ENCODE measurements at regions not wholly inside any gene's neighbourhood (a gene's known extent, or its start where the extent isn't known, plus 50 kb on each side); places are given as distances from the start of the nearest gene placed in this dataset.
A peak's percentile ranks its signal among the peaks of the same experiment; 100 is the strongest.
"Not testable (repeated sequence)": the region's sequence is repeated elsewhere in the genome, so short reads cannot be mapped to it uniquely, and the experiment has no call there.

GRCh38 chr2:871926-872680, 78.5 kb upstream of the SNTG2 start:
- Mint-ChIP-seq H3K4me1 (peaks cover 10% of the 10 kb centered on the region), H3K27me3 (peaks cover 19% of the 10 kb centered on the region), H3K4me3 (no peak overlapping the region), H3K27ac (no peak overlapping the region), H3K36me3 (ENCODE audit: low read depth) (no peaks in the 10 kb centered on the region)
- no peak for ATAC-seq
- no peak for DNase-seq
- no peaks in the 10 kb centered on the region for H3K9me3 ChIP-seq (ENCODE audit: control insufficient read depth, low read length, poor library complexity, severe bottlenecking)

- Mint-ChIP-seq H3K36me3 (ENCODE audit: low read depth) (no peaks in the 10 kb centered on the region), H3K27me3 (peaks cover 27% of the 10 kb centered on the region), H3K27ac (peak overlapping the region; percentile 77), H3K4me3 (peak overlapping the region; percentile 41), H3K4me1 (peaks cover 17% of the 10 kb centered on the region)
- no peaks in the 10 kb centered on the region for H3K9me3 ChIP-seq (ENCODE audit: control insufficient read depth, low read length, poor library complexity, severe bottlenecking)
- ATAC-seq (no peak), DNase-seq (no peak)
Observed at GRCh38 chr2:871175-871727, 79.4 kb upstream of the SNTG2 start.

- Mint-ChIP-seq H3K27me3 (peaks cover 30% of the 10 kb centered on the region), H3K4me3 (peak overlapping the region; percentile 76), H3K36me3 (ENCODE audit: low read depth) (no peaks in the 10 kb centered on the region), H3K4me1 (peaks cover 19% of the 10 kb centered on the region), H3K27ac (peak overlapping the region; percentile 77)
- ATAC-seq (no peak), DNase-seq (no peak)
- no peaks in the 10 kb centered on the region for H3K9me3 ChIP-seq (ENCODE audit: control insufficient read depth, low read length, poor library complexity, severe bottlenecking)
Observed at GRCh38 chr2:870426-870825, 80.2 kb upstream of the SNTG2 start.

GRCh38 chr2:869894-870293, 80.8 kb upstream of the SNTG2 start:
- H3K4me1 Mint-ChIP-seq, result peaks cover 19% of the 10 kb centered on the region
- peaks cover 30% of the 10 kb centered on the region for H3K27me3 Mint-ChIP-seq
- H3K9me3 ChIP-seq (ENCODE audit: control insufficient read depth, low read length, poor library complexity, severe bottlenecking), result no peaks in the 10 kb centered on the region
- no peaks in the 10 kb centered on the region for H3K36me3 Mint-ChIP-seq (ENCODE audit: low read depth)
- DNase-seq (no peak), ATAC-seq (no peak)
- peak overlapping the region; percentile 76 for H3K4me3 Mint-ChIP-seq
- H3K27ac Mint-ChIP-seq, result peak overlapping the region; percentile 76

- no peaks in the 10 kb centered on the region for H3K36me3 Mint-ChIP-seq (ENCODE audit: low read depth)
- peak overlapping the region; percentile 76 for H3K4me3 Mint-ChIP-seq
- peaks cover 32% of the 10 kb centered on the region for H3K27me3 Mint-ChIP-seq
- peaks cover 19% of the 10 kb centered on the region for H3K4me1 Mint-ChIP-seq
- DNase-seq (no peak), ATAC-seq (peak; percentile 63)
- H3K9me3 ChIP-seq (ENCODE audit: control insufficient read depth, low read length, poor library complexity, severe bottlenecking), result no peaks in the 10 kb centered on the region
- peak overlapping the region; percentile 76 for H3K27ac Mint-ChIP-seq
Observed at GRCh38 chr2:869357-869871, 81.2 kb upstream of the SNTG2 start.

GRCh38 chr2:868857-869256, 81.8 kb upstream of the SNTG2 start:
- peak overlapping the region; percentile 28 for H3K4me3 Mint-ChIP-seq
- H3K27me3 Mint-ChIP-seq, result peaks cover 36% of the 10 kb centered on the region
- ATAC-seq; H3K9me3 ChIP-seq (ENCODE audit: control insufficient read depth, low read length, poor library complexity, severe bottlenecking); DNase-seq; H3K27ac Mint-ChIP-seq; H3K36me3 Mint-ChIP-seq (ENCODE audit: low read depth): not testable (repeated sequence)
- peaks cover 19% of the 10 kb centered on the region for H3K4me1 Mint-ChIP-seq

- H3K9me3 ChIP-seq (ENCODE audit: control insufficient read depth, low read length, poor library complexity, severe bottlenecking), result no peaks in the 10 kb centered on the region
- Mint-ChIP-seq H3K4me1 (peaks cover 20% of the 10 kb centered on the region), H3K27me3 (peaks cover 40% of the 10 kb centered on the region), H3K36me3 (ENCODE audit: low read depth) (no peaks in the 10 kb centered on the region), H3K27ac (peak overlapping the region; percentile 67), H3K4me3 (peak overlapping the region; percentile 64)
- DNase-seq (no peak), ATAC-seq (no peak)
Observed at GRCh38 chr2:867296-867695, 83.4 kb upstream of the SNTG2 start.

GRCh38 chr2:866887-867286, 83.8 kb upstream of the SNTG2 start:
- no peak overlapping the region for H3K4me3 Mint-ChIP-seq
- DNase-seq (no peak), ATAC-seq (no peak)
- H3K4me1 Mint-ChIP-seq, result peaks cover 20% of the 10 kb centered on the region
- H3K27ac Mint-ChIP-seq, result peak overlapping the region; percentile 66
- H3K9me3 ChIP-seq (ENCODE audit: control insufficient read depth, low read length, poor library complexity, severe bottlenecking), result no peaks in the 10 kb centered on the region
- H3K36me3 Mint-ChIP-seq (ENCODE audit: low read depth), result no peaks in the 10 kb centered on the region
- peaks cover 40% of the 10 kb centered on the region for H3K27me3 Mint-ChIP-seq

- no peaks in the 10 kb centered on the region for H3K9me3 ChIP-seq (ENCODE audit: control insufficient read depth, low read length, poor library complexity, severe bottlenecking)
Observed at GRCh38 chr2:866009-866680, 84.5 kb upstream of the SNTG2 start.

GRCh38 chr2:864501-865106, 86.0 kb upstream of the SNTG2 start:
- no peaks in the 10 kb centered on the region for H3K36me3 Mint-ChIP-seq (ENCODE audit: low read depth)
- no peak overlapping the region for H3K27ac Mint-ChIP-seq
- peaks cover 29% of the 10 kb centered on the region for H3K27me3 Mint-ChIP-seq
- ATAC-seq (no peak), DNase-seq (no peak)
- no peaks in the 10 kb centered on the region for H3K9me3 ChIP-seq (ENCODE audit: control insufficient read depth, low read length, poor library complexity, severe bottlenecking)
- peaks cover 13% of the 10 kb centered on the region for H3K4me1 Mint-ChIP-seq
- no peak overlapping the region for H3K4me3 Mint-ChIP-seq

More at GRCh38 chr2:866009-866680, 84.5 kb upstream of the SNTG2 start:
- Mint-ChIP-seq H3K4me1 (peaks cover 20% of the 10 kb centered on the region), H3K27ac (peak overlapping the region; percentile 66), H3K4me3 (no peak overlapping the region), H3K27me3 (peaks cover 35% of the 10 kb centered on the region), H3K36me3 (ENCODE audit: low read depth) (no peaks in the 10 kb centered on the region)
- DNase-seq (no peak), ATAC-seq (no peak)

GRCh38 chr2:863732-864450, 86.8 kb upstream of the SNTG2 start:
- H3K4me3 Mint-ChIP-seq, result no peak overlapping the region

GRCh38 chr2:862731-863466, 87.8 kb upstream of the SNTG2 start:
- DNase-seq (no peak), ATAC-seq (no peak)
- H3K27me3 Mint-ChIP-seq, result peaks cover 29% of the 10 kb centered on the region
- H3K4me3 Mint-ChIP-seq, result no peak overlapping the region
- peak overlapping the region; percentile 49 for H3K27ac Mint-ChIP-seq
- peaks cover 13% of the 10 kb centered on the region for H3K4me1 Mint-ChIP-seq
- no peaks in the 10 kb centered on the region for H3K36me3 Mint-ChIP-seq (ENCODE audit: low read depth)
- H3K9me3 ChIP-seq (ENCODE audit: control insufficient read depth, low read length, poor library complexity, severe bottlenecking), result no peaks in the 10 kb centered on the region

More at GRCh38 chr2:863732-864450, 86.8 kb upstream of the SNTG2 start:
- Mint-ChIP-seq H3K27me3 (peaks cover 29% of the 10 kb centered on the region), H3K4me1 (peaks cover 13% of the 10 kb centered on the region), H3K27ac (no peak overlapping the region), H3K36me3 (ENCODE audit: low read depth) (no peaks in the 10 kb centered on the region)
- DNase-seq (no peak), ATAC-seq (no peak)
- no peaks in the 10 kb centered on the region for H3K9me3 ChIP-seq (ENCODE audit: control insufficient read depth, low read length, poor library complexity, severe bottlenecking)
